SKM-1 (cell line): ENCODE measurements at regions not wholly inside any gene's neighbourhood (a gene's known extent, or its start where the extent isn't known, plus 50 kb on each side); places are given as distances from the start of the nearest gene placed in this dataset.

Experiments
- DNase-seq: peaks from one replicate; lab custom pipeline; 2025; ENCODE audit not compliant: unreplicated experiment; lab: John Stamatoyannopoulos, UW

GRCh38 chr5:161235569-161235968 lies 311.0 kb downstream of the GABRB2 start:
- DNase-seq = no peak

DNA sequence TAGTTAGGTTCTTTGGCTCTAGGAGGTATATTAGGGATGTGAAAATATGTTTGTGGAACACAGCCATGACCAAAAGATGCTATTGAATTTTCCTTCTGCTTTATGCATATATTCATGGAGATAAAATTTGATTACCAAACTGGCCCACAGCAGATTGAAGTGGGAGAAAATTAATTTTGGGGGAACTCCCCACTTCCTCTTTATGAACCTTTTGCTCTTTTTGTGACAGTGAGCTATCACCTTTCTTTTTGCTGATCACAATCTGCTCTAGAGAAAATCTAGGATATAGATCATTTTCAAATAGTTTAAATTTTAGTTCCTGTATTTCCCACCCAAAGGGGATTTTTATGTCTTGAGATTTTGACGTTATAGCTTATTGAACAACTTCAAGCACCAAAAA lies 313.0 kb downstream of the GABRB2 start:
- DNase-seq = no peak

- no peak for DNase-seq
These were observed 316.3 kb downstream of the GABRB2 start for GRCh38 chr5:161230221-161230620.

DNA sequence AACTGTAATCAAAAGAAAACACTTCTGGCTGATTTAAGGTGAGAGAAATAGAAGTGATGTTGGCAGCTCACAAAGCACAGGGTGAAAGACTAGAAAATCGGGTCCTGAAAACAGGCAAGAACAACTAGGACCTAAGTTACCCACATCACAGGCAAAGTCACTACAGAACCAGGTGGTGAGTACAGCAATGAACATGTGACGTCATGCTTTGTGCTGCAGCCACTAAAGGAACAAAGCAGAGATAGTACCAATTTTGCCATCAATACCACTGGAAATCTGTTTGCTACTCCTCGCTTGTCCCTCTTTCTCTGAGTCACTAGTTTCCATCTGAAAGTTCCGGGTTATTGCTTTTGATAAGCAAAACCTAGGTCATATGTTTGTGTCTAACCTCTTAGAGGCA lies 326.7 kb downstream of the GABRB2 start:
- no peak for DNase-seq

DNA sequence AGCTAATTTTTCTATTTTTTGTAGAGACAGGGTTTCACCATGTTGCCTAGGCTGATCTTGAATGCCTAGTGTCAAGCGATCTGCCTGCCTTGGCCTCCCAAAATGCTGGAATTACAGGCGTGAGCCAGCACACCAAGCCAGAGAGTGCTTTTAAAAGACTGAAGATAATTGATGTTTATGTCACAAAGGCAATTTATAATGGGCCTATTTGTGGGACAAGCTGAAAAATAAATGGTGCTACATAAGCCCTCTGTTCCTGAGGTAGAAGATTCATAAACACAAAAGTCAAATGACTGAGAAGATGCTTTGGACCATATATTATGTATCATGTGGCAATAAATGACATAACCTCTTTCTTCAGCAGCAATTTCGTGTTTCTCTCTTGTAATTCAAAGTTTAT lies 329.6 kb downstream of the GABRB2 start:
- no peak for DNase-seq

- DNase-seq = no peak
These were observed 334.3 kb downstream of the GABRB2 start for GRCh38 chr5:161212123-161212712.

- DNase-seq = no peak
These were observed 345.0 kb downstream of the GABRB2 start for GRCh38 chr5:161201558-161201957.

DNA sequence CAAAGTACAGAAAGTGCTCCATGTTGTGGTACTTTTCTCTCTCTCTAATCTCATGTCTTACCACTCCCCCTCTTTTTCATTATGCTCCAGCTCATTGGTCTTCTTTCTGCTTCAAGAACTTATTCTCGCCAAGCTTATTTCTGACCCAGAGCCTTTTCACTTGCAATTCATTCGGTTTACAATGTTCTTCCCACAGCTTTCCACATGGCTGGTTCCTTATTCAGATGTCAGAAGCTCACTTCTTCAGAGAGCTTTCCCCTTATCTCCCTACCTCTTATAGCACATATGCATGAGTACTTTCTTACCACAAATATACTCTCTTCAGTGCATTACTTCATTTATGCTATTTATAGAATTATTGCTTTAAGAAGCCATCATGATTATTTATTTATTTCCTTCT lies 338.8 kb upstream of the ATP10B start:
- no peak for DNase-seq

DNA sequence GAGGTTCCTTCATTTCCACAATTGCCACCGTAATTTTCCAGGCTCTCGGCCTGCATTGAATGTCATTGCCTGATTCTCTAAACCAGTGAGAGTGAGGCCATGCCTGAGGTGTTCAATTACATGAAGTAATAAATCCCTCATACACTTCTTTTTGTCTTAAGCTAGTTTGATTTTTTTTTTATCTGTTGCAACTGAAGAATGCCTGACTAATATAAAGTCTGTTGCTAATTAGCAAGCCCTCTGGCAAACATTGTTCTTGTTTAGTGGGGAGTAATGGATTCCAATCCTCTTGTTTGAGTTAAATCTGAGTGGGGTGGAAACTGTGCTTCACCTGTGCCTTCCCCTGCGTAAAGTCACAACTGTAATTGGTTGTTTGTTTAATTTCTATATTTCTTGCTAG lies 338.1 kb upstream of the ATP10B start:
- no peak for DNase-seq

DNA sequence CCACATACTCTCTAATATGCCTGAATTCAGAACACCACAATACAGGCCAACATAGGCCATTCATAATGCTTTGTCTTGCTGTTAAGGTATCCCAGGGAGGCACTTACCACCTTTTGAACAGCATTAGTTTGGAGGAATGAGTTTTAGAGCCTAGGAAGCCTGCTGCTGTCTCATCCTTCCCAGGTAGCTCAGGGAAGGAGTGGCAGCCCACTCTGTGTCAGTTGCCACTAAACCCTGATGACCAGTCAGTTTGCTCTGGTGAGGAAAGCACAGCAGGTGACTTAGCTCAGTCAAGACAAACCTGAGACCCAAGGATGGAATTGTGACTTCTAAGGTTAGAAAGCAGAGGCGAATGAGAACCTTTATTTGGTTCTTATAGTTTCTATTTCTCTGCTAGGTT lies 337.4 kb upstream of the ATP10B start:
- DNase-seq = no peak

- no peak for DNase-seq
These were observed 331.5 kb upstream of the ATP10B start for GRCh38 chr5:161183559-161183958.

DNA sequence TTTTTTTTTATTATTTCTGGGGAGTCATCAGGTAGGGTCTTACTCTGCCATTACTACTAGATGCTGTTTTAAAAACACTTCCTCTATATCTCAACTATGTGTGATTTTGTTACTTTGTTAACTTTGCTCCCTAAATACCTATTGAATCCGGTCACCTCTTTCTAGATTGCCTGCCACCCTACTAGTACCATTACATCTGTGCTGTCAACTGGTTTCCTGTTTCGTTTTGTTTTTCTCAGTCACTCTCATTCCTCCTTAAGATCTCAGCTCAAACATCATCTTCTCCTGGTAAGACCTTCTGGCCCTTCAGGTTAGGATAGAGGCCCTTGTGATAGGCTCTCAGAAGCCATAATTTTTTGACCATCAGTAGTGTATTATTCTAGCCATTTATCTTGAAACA lies 324.2 kb upstream of the ATP10B start:
- DNase-seq = no peak

- DNase-seq = no peak
These were observed 317.8 kb upstream of the ATP10B start for GRCh38 chr5:161169776-161170175.

DNA sequence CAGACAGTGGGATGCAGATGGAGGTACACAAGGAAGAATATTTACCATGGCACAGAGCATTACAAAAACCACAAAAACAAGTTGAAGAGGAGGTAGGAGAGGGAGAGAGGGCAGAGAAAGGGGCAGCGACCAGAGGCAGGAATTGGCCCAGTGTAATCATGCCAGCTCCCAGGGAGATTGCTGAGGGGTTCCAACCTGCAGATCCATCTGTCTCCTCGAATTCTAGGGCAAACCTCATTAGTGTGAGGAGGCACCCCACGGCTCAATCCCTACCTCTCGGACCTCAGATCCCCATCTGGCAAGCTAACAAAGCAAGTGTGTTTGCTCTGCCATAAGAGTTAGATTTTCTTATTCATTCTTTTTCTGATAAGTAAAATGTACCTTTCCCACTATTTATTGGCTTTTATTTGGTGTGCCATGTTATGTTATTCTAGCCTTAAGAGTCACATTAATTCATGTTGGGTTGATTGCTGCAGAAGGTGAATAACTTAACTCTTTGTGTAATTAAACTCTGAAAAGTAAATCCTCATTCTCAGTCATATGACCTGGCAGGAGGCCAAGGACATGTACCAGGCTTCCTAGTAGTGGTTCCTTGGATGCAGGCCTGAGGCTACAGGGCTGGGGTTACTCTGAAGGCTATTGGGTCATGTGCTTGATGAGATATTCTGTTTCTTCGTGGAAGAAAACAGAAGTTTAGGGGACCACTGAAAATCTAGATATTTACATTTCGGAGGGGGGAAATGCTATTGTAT lies 315.2 kb upstream of the ATP10B start:
- DNase-seq = no peak

- no peak for DNase-seq
These were observed 314.1 kb upstream of the ATP10B start for GRCh38 chr5:161165998-161166660.

GRCh38 chr5:161157925-161158324 lies 305.9 kb upstream of the ATP10B start:
- DNase-seq = no peak

- no peak for DNase-seq
These were observed 303.4 kb upstream of the ATP10B start for GRCh38 chr5:161155451-161155850.

- no peak for DNase-seq
These were observed 300.5 kb upstream of the ATP10B start for GRCh38 chr5:161152415-161152940.

DNA sequence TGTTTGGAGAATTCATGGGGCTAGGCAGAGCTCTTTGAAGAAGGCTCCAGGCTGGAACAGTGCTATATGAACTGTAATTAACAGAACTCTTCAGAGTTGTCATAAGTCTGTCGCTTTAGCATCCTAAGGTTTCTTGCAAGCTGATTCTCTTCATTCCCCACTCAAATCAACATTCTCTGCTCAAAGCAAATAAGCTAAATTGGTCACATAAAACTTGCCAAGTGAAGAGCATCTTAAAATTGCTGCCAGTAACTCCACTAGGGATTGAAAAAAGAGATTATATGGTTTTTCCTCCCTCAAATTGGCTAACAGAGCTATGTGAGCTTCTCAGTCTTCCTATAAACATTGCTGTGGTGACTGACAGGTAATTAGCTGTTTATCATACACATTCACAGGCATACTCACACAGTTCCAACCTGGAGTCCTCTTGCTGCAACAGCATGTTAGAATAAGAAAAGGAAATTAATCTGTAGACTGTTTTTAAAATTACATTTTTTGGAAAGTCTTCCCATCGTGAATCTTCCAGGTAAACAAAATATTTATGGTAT lies 298.5 kb upstream of the ATP10B start:
- no peak for DNase-seq

DNA sequence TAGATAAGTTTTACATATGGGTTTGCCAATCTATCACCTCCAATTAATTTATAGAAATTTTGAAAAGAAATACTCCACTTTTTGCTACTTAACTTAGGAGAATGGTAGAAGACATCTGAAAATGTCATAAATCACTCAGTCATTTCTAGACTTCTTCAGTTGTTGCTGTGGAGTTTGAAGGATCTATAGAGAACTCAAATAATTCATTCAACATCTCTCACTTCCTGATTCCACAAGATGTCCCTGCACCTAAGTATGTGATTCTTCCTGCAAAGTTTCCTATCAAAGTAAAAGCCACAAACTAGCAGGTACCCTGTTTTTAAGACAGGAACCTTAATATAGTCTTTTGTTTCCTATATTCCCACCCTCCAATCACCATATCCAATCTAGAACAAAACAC lies 297.1 kb upstream of the ATP10B start:
- no peak for DNase-seq

- no peak for DNase-seq
These were observed 286.9 kb upstream of the ATP10B start for GRCh38 chr5:161138751-161139455.
